GM10248 (cell line): ENCODE measurements at regions not wholly inside any gene's neighbourhood (a gene's known extent, or its start where the extent isn't known, plus 50 kb on each side); places are given as distances from the start of the nearest gene placed in this dataset.

Experiments used
- CTCF ChIA-PET: fragments of 300-600 bp; sonication (Branson Sonifier 250); formaldehyde crosslinking; extraction: SDS; loops from one replicate; lab custom pipeline; 2021; ENCODE audit warnings: antibody characterized with exemption; lab: Yijun Ruan, JAX
- POLR2A ChIA-PET: fragments of 350-650 bp; sonication (Branson Sonifier 250); formaldehyde crosslinking; extraction: SDS; loops from one replicate; lab custom pipeline; 2020; ENCODE audit warnings: antibody characterized with exemption; lab: Yijun Ruan, JAX
- DNase-seq: peaks from one replicate; pipeline ENCODE4 v3.0.0; 2012; ENCODE audit errors: extremely low spot score
- TF ChIP-seq, protein P1 (sequence below): IDR thresholded peaks from 2 replicates; pipeline ENCODE4 v1.5.1; 2012; ENCODE audit warnings: mild to moderate bottlenecking, low read depth; ENCODE audit errors: extremely low read depth, missing control alignments, control extremely low read depth

DNA sequence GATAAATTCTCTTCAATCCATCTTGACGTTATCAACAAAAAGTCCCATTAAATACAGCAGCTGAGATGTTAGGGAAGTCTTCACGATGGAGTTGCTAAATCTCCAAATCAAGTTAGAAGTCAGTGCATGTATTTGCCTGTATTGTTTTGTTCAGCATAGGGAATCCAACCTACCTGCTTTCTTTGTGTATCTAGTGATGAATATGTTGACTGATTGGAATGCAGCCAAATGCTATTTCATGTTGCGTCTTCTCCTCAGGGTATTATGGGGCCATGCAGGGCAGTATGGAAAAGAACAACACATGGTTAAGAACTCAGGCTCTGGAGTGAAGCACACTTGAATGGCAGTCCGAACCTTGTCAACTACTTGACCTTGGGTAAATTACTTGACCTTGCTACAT is 529.5 kb upstream of the ZNF462 start:
- ChIA-PET CTCF (no interaction called here), POLR2A (no interaction called here)
- TF ChIP-seq, protein P1, sequence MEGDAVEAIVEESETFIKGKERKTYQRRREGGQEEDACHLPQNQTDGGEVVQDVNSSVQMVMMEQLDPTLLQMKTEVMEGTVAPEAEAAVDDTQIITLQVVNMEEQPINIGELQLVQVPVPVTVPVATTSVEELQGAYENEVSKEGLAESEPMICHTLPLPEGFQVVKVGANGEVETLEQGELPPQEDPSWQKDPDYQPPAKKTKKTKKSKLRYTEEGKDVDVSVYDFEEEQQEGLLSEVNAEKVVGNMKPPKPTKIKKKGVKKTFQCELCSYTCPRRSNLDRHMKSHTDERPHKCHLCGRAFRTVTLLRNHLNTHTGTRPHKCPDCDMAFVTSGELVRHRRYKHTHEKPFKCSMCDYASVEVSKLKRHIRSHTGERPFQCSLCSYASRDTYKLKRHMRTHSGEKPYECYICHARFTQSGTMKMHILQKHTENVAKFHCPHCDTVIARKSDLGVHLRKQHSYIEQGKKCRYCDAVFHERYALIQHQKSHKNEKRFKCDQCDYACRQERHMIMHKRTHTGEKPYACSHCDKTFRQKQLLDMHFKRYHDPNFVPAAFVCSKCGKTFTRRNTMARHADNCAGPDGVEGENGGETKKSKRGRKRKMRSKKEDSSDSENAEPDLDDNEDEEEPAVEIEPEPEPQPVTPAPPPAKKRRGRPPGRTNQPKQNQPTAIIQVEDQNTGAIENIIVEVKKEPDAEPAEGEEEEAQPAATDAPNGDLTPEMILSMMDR: no peak
- no peak for DNase-seq

DNA sequence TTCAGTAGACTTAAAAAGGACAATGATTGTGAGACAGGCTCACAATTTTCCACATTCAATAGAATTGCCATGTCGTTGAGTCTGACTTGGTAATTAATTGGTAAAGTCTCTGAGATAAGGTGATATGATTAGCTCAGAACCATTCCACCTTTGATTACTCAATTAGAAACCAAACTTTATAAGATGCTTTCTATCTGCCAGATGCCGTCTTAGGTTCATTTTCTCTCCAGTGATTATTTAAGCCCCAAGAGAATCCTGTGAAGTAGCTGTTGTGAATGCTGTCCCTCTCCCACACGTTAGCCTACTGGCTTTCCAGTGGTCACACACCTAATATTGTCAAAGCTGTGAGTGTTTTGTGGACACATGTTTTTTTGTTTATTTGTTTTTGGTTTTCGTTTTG is 528.9 kb upstream of the ZNF462 start:
- ChIA-PET POLR2A (no interaction called here), CTCF (no interaction called here)
- TF ChIP-seq, protein P1: no peak
- DNase-seq: no peak

DNA sequence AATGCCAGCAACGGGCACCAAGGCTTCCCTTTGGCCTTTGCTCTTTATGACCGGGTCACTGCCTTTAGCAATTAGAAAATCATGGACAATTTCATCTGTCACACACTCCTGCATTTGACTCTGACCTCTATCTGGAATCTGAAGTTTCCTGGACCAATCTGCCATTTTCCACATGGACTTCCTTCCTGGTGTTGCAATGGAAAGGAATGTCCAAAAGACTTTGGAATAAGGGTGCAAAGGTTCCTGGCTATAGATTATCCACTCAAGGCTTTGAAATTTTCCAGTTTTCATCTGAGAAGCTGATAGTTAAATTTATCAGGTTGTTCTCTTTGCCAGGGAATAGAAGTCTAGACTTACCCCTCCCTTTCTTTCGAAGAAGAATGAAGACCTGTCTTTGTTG is 523.1 kb upstream of the ZNF462 start:
- no peak for DNase-seq
- ChIA-PET POLR2A (no interaction called here), CTCF (interaction anchor here (1.2 kb wide), 1 partner anchor 9 kb away, joined by 3 read pairs; no protein-coding TSS in a partner anchor)
- TF ChIP-seq, protein P1: no peak

DNA sequence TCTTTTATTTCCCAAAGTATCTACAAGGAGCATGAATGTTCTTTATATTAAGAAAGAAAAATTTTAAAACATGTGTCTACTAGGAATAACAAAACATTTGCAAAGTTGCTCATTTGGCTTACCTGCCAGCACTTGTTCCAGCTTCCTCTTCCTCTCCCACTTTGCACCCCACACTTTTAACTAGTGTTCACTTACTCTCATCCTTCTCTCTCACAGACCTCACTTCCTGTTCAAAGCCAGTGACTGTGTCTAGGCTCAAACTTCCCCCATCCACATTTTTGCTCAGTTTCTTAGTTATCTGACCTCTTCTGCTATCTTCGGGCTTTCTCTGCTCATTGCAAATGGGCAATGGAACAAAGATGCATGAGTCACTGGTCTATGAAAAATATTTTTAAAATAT is 512.2 kb upstream of the ZNF462 start:
- TF ChIP-seq, protein P1: no peak
- CTCF ChIA-PET: no interaction called here
- no peak for DNase-seq
- POLR2A ChIA-PET: no interaction called here

DNA sequence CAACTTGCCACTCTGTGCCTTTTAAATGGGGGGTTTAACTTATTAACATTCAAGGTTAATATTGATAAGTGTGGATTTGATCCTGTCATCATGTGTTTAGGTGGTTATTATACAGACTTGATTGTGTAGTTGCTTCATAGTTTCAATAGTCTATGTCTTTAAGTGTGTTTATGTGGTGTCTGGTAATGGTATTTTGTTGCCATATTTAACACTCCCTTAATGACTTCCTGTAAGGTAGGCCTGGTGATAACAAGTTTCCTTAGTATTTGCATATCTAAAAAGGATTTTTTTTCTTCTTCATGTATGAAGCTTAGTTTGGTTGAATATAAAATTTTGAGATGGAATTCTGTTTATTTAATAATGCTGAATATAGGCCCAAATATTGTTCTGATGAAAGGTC is 506.0 kb upstream of the ZNF462 start:
- no peak for DNase-seq
- TF ChIP-seq, protein P1: no peak
- ChIA-PET POLR2A (no interaction called here), CTCF (no interaction called here)

DNA sequence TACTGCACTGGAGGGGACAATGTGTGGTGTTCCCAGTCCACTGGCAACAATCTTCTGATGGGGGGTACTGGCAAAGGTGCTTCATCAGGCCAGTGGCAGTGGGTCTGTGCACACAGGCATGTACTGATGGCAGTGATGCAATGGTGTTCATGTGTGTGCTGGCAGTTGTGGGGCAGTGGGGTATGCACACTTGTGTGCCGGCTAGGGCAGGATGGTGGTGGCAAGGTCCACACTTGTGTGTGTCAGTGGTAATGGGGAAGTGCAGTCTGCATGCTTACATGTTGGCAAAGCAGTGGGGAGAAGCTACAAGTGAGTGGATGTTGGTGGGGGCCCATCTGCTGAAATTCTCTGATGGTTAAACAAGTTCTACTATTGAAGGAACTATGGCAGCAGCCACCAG is 504.6 kb upstream of the ZNF462 start:
- ChIA-PET CTCF (interaction anchor here (1.0 kb wide), 1 partner anchor 37 kb away, joined by 3 read pairs; no protein-coding TSS in a partner anchor), POLR2A (no interaction called here)
- TF ChIP-seq, protein P1: no peak
- no peak for DNase-seq
